GM12865 (cell line): ENCODE measurements at regions not wholly inside any gene's neighbourhood (a gene's known extent, or its start where the extent isn't known, plus 50 kb on each side); places are given as distances from the start of the nearest gene placed in this dataset.

ENCODE experiments used
- DNase-seq: peaks from one replicate; pipeline ENCODE4 v3.0.0; 2010; ENCODE audit warnings: low read depth
- H3K4me3 ChIP-seq: 2 replicates; pipeline ENCODE4 v1.5.1; 2011; ENCODE audit warnings: mild to moderate bottlenecking, low read depth, low read length, control low read depth
- CTCF ChIP-seq: IDR thresholded peaks from 2 replicates; pipeline ENCODE4 v1.5.1; 2011; ENCODE audit warnings: low read length, control low read depth, low read depth, inconsistent platforms; ENCODE audit not compliant: insufficient read depth; ENCODE audit errors: missing control alignments

- no peak for TF ChIP-seq CTCF
- DNase-seq, result no peak
- no peak overlapping the region for H3K4me3 ChIP-seq
These were observed 91.6 kb downstream of the TBX19 start for GRCh38 chr1:168372307-168372706.

- no peak for TF ChIP-seq CTCF
- no peak for DNase-seq
- no peak overlapping the region for H3K4me3 ChIP-seq
These were observed 90.8 kb downstream of the TBX19 start for GRCh38 chr1:168371477-168371876.

- no peak for TF ChIP-seq CTCF
- no peak for DNase-seq
- H3K4me3 ChIP-seq, result no peak overlapping the region
These were observed 89.9 kb downstream of the TBX19 start for GRCh38 chr1:168370586-168370985.

GRCh38 chr1:168369655-168370054, 89.0 kb downstream of the TBX19 start:
- no peak for DNase-seq

GRCh38 chr1:168368131-168368530, 87.5 kb downstream of the TBX19 start:
- H3K4me3 ChIP-seq, result no peak overlapping the region
- no peak for DNase-seq
- no peak for TF ChIP-seq CTCF

More at GRCh38 chr1:168369655-168370054, 89.0 kb downstream of the TBX19 start:
- TF ChIP-seq CTCF, result no peak
- H3K4me3 ChIP-seq, result no peak overlapping the region

GRCh38 chr1:168365719-168366479, 85.2 kb downstream of the TBX19 start:
- peak; percentile 38 for DNase-seq
- H3K4me3 ChIP-seq, result no peak overlapping the region
- peak; percentile 18 for TF ChIP-seq CTCF
